Prostate gland (tissue), 2 donors: ENCODE measurements at regions not wholly inside any gene's neighbourhood (a gene's known extent, or its start where the extent isn't known, plus 50 kb on each side); places are given as distances from the start of the nearest gene placed in this dataset.

Experiments used
- POLR2A ChIP-seq: fragments of 450-650 bp; IDR thresholded peaks from one replicate; pipeline ENCODE4 v1.6.1; 2016; ENCODE audit warnings: antibody characterized with exemption, mild to moderate bottlenecking
- POLR2AphosphoS5 ChIP-seq: sonication (generic); formaldehyde crosslinking; IDR thresholded peaks from one replicate; pipeline ENCODE4 v1.6.1; 2017; ENCODE audit warnings: antibody characterized with exemption
- TF ChIP-seq, protein P1 (sequence below), 4 experiments: fragments of 200-600 bp in 2 of 4; fragments of 450-650 bp in 2 of 4; sonication (generic) in 2 of 4; IDR thresholded peaks; 1 replicate in 3 of 4; 2 replicates in 1 of 4; pipeline ENCODE4 v1.5.1; 2016 to 2019; ENCODE audit warnings: antibody characterized with exemption in 4 of 4, mild to moderate bottlenecking in 2 of 4, moderate library complexity in 2 of 4

DNA sequence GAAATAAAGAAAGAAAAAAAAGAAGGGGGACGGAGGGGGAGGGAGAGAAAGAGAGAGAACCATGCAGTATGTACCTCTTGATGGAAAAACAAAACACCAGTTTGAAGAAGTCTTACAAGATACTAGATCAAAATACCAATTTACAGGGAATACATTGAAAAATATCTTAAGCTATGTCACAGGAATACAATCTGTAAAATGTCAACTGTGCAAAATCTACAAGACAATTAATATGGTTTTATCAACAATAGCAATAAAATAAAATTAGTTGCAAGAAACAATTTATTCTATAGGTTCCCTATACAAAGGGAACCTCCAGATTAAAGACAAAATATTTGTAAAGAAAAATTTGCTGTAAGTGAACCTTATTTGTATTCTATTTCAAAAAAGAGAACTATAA, 98.3 kb upstream of the CABCOCO1 start:
- TF ChIP-seq, protein P1, sequence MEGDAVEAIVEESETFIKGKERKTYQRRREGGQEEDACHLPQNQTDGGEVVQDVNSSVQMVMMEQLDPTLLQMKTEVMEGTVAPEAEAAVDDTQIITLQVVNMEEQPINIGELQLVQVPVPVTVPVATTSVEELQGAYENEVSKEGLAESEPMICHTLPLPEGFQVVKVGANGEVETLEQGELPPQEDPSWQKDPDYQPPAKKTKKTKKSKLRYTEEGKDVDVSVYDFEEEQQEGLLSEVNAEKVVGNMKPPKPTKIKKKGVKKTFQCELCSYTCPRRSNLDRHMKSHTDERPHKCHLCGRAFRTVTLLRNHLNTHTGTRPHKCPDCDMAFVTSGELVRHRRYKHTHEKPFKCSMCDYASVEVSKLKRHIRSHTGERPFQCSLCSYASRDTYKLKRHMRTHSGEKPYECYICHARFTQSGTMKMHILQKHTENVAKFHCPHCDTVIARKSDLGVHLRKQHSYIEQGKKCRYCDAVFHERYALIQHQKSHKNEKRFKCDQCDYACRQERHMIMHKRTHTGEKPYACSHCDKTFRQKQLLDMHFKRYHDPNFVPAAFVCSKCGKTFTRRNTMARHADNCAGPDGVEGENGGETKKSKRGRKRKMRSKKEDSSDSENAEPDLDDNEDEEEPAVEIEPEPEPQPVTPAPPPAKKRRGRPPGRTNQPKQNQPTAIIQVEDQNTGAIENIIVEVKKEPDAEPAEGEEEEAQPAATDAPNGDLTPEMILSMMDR (IDR thresholded peaks at IDR 0.05) = no peak
- TF ChIP-seq POLR2A = no peak
- TF ChIP-seq POLR2AphosphoS5 = no peak
